CD14-positive monocyte (primary cell): ENCODE measurements at regions not wholly inside any gene's neighbourhood (a gene's known extent, or its start where the extent isn't known, plus 50 kb on each side); places are given as distances from the start of the nearest gene placed in this dataset.

Experiments
- DNase-seq, 3 donors: peaks; one replicate each; pipeline ENCODE4 v3.0.0-alpha.2; 2011 to 2022
- H2AFZ ChIP-seq: 2 replicates; pipeline ENCODE4 v1.6.0; 2012; ENCODE audit warnings: mild to moderate bottlenecking, low read depth, low read length, inconsistent platforms; ENCODE audit not compliant: insufficient read depth, poor library complexity, severe bottlenecking
- H3K27ac ChIP-seq, 2 donors: 1 replicate in 1 of 2; 2 replicates in 1 of 2; pipeline ENCODE4 v1.5.1; 2012 to 2013; ENCODE audit warnings: low read length in 2 of 2, control low read depth in 1 of 2, inconsistent platforms in 1 of 2, low read depth in 1 of 2, mild to moderate bottlenecking in 1 of 2
- H3K27me3 ChIP-seq, 2 donors: one replicate each; pipeline versions ENCODE4 v1.6.0 to v1.6.1; 2011 to 2013; ENCODE audit warnings: low read length in 2 of 2; ENCODE audit not compliant: control insufficient read depth in 2 of 2, insufficient read depth in 2 of 2
- H3K36me3 ChIP-seq, 2 donors: replicated peaks in 1 of 2; 1 replicate in 1 of 2; 2 replicates in 1 of 2; pipeline versions ENCODE4 v1.5.1 to v1.6.1; 2012 to 2013; ENCODE audit warnings: low read length in 2 of 2, control low read depth in 1 of 2, inconsistent platforms in 1 of 2, mild to moderate bottlenecking in 1 of 2; ENCODE audit not compliant: insufficient read depth in 2 of 2, control insufficient read depth in 1 of 2
- H3K4me1 ChIP-seq, 2 donors: 1 replicate in 1 of 2; 2 replicates in 1 of 2; pipeline versions ENCODE4 v1.5.1 to v1.6.1; 2012 to 2013; ENCODE audit warnings: low read length in 2 of 2, control low read depth in 1 of 2, inconsistent platforms in 1 of 2, mild to moderate bottlenecking in 1 of 2, moderate library complexity in 1 of 2; ENCODE audit not compliant: insufficient read depth in 2 of 2, control insufficient read depth in 1 of 2
- H3K4me2 ChIP-seq: replicated peaks from 2 replicates; pipeline ENCODE3; 2012; ENCODE audit warnings: low read length, moderate library complexity, mild to moderate bottlenecking; ENCODE audit not compliant: poor library complexity, severe bottlenecking; ENCODE audit errors: extremely low read depth
- H3K4me3 ChIP-seq, 3 experiments: fragments of 200-600 bp in 1 of 3; sonication (generic) in 1 of 3; replicated peaks in 1 of 3; 1 replicate in 2 of 3; 2 replicates in 1 of 3; pipeline ENCODE4 v1.5.1; 2011 to 2013; ENCODE audit warnings: low read length in 3 of 3, mild to moderate bottlenecking in 3 of 3, control low read depth in 2 of 3, low read depth in 2 of 3, inconsistent platforms in 1 of 3, moderate library complexity in 1 of 3
- H3K79me2 ChIP-seq: 2 replicates; pipeline ENCODE4 v1.6.0; 2012; ENCODE audit warnings: mild to moderate bottlenecking, control low read depth, inconsistent platforms, low read length, moderate library complexity; ENCODE audit not compliant: insufficient read depth
- H3K9ac ChIP-seq: 2 replicates; pipeline ENCODE4 v1.6.0; 2017; ENCODE audit warnings: low read length, mild to moderate bottlenecking; ENCODE audit not compliant: insufficient read depth, poor library complexity, severe bottlenecking
- H3K9me3 ChIP-seq, 2 donors: replicated peaks in 1 of 2; 1 replicate in 1 of 2; 2 replicates in 1 of 2; pipeline versions ENCODE4 v1.5.1 to v1.6.1; 2012 to 2013; ENCODE audit warnings: low read length in 2 of 2, control low read depth in 1 of 2; ENCODE audit not compliant: control insufficient read depth in 1 of 2, insufficient read depth in 1 of 2
- H4K20me1 ChIP-seq: 2 replicates; pipeline ENCODE4 v1.6.0; 2012; ENCODE audit warnings: mild to moderate bottlenecking, low read length, control low read depth, moderate library complexity; ENCODE audit not compliant: insufficient read depth
- H3K27ac Mint-ChIP-seq, 7 donors: one replicate each; pipeline ENCODE4 v1.8.0; 2020; ENCODE audit warnings: mild to moderate bottlenecking in 7 of 7, mixed read lengths in 7 of 7, moderate library complexity in 6 of 7, inconsistent platforms in 2 of 7
- H3K27me3 Mint-ChIP-seq, 3 donors: one replicate each; pipeline ENCODE4 v1.8.0; 2021 to 2022; ENCODE audit warnings: low read depth in 3 of 3, mild to moderate bottlenecking in 3 of 3, mixed read lengths in 3 of 3, moderate library complexity in 3 of 3, inconsistent platforms in 1 of 3
- H3K36me3 Mint-ChIP-seq, 2 donors: one replicate each; pipeline ENCODE4 v1.8.0; 2020; ENCODE audit warnings: mixed read lengths in 2 of 2, inconsistent platforms in 1 of 2, mild to moderate bottlenecking in 1 of 2
- H3K4me1 Mint-ChIP-seq: one replicate; pipeline ENCODE4 v1.8.0; 2020; ENCODE audit warnings: mild to moderate bottlenecking, mixed read lengths
- H3K4me3 Mint-ChIP-seq, 2 donors: one replicate each; pipeline ENCODE4 v1.8.0; 2020; ENCODE audit warnings: mild to moderate bottlenecking in 2 of 2, mixed read lengths in 2 of 2, moderate library complexity in 1 of 2
- H3K9me3 Mint-ChIP-seq, 7 donors: one replicate each; pipeline ENCODE4 v1.8.0; 2020 to 2022; ENCODE audit warnings: mixed read lengths in 7 of 7, mild to moderate bottlenecking in 6 of 7, moderate library complexity in 6 of 7, inconsistent platforms in 2 of 7
- CTCF ChIP-seq: fragments of 200-600 bp; IDR thresholded peaks from one replicate; pipeline ENCODE4 v1.8.0; 2022; ENCODE audit warnings: antibody characterized with exemption, mild to moderate bottlenecking
- WGBS: methylation state at CpG from one replicate; pipeline ENCODE4 v1.1.5; 2013; ENCODE audit warnings: missing lambda C conversion rate; ENCODE audit not compliant: insufficient coverage; 5-methylcytosine and 5-hydroxymethylcytosine counted together
- intact Hi-C, 2 donors: fragments of 100-400 bp; cut with micrococcal nuclease; formaldehyde crosslinking; loops; one replicate each; pipeline versions ENCODE4 v1.15.0 to v1.15.1; 2023

GRCh38 chr12:102638777-102639176 is 158.4 kb upstream of the IGF1 start:
- no peak overlapping the region for H2AFZ ChIP-seq
- H3K27ac Mint-ChIP-seq: no peak overlapping the region
- no peaks in the 10 kb centered on the region for H3K4me1 ChIP-seq
- H3K4me1 Mint-ChIP-seq: no peaks in the 10 kb centered on the region
- no peaks in the 10 kb centered on the region for H3K36me3 ChIP-seq
- TF ChIP-seq CTCF: no peak
- no CpG with 5 or more reads among the region's 1 CpG for WGBS
- no peak overlapping the region for H3K9ac ChIP-seq
- H3K27me3 ChIP-seq: no peaks in the 10 kb centered on the region
- DNase-seq: no peak
- no peaks in the 10 kb centered on the region for H3K36me3 Mint-ChIP-seq
- no peaks in the 10 kb centered on the region for H3K79me2 ChIP-seq
- no peaks in the 10 kb centered on the region for H4K20me1 ChIP-seq
- H3K27me3 Mint-ChIP-seq: peaks cover 0 to 2% (median 0%) of the 10 kb centered on the region in 3 donors
- H3K4me3 Mint-ChIP-seq: no peak overlapping the region
- peaks cover 0 to 8% (median 3%) of the 10 kb centered on the region in 7 donors for H3K9me3 Mint-ChIP-seq
- H3K27ac ChIP-seq: no peak overlapping the region
- intact Hi-C loops: no loop called here
- H3K4me3 ChIP-seq: no peak overlapping the region
- H3K9me3 ChIP-seq: no peaks in the 10 kb centered on the region
- H3K4me2 ChIP-seq: no peak overlapping the region

- Histone ChIP-seq H2AFZ (no peak overlapping the region), H3K36me3 (no peaks in the 10 kb centered on the region), H3K9me3 (no peaks in the 10 kb centered on the region), H4K20me1 (no peaks in the 10 kb centered on the region), H3K4me1 (no peaks in the 10 kb centered on the region), H3K9ac (no peak overlapping the region), H3K27ac (no peak overlapping the region), H3K4me3 (no peak overlapping the region), H3K4me2 (no peak overlapping the region), H3K79me2 (no peaks in the 10 kb centered on the region), H3K27me3 (no peaks in the 10 kb centered on the region)
- Mint-ChIP-seq H3K4me1 (no peaks in the 10 kb centered on the region), H3K36me3 (no peaks in the 10 kb centered on the region), H3K27me3 (peaks cover 0 to 2% (median 0%) of the 10 kb centered on the region in 3 donors), H3K9me3 (peaks cover 0 to 2% (median 0%) of the 10 kb centered on the region in 7 donors), H3K4me3 (no peak overlapping the region), H3K27ac (no peak overlapping the region)
- TF ChIP-seq CTCF: no peak
- intact Hi-C loops: no loop called here
- 80% methylated on average over 1 of the region's 2 CpGs for WGBS
- no peak for DNase-seq
Measured at GRCh38 chr12:102633981-102634605, 153.7 kb upstream of the IGF1 start.
